AG09309 (cell line): ENCODE measurements at regions not wholly inside any gene's neighbourhood (a gene's known extent, or its start where the extent isn't known, plus 50 kb on each side); places are given as distances from the start of the nearest gene placed in this dataset.

Experiments
- DNase-seq: peaks from one replicate; pipeline ENCODE4 v3.0.0-alpha.2; 2010; ENCODE audit warnings: low read depth
- H3K4me3 ChIP-seq: 2 replicates; pipeline ENCODE4 v1.5.1; 2011; ENCODE audit warnings: mild to moderate bottlenecking, low read depth, low read length, moderate library complexity; ENCODE audit not compliant: control insufficient read depth
- TF ChIP-seq, protein P1 (sequence below): IDR thresholded peaks from 2 replicates; pipeline ENCODE4 v1.5.1; 2011; ENCODE audit warnings: mild to moderate bottlenecking, low read depth, low read length, inconsistent platforms; ENCODE audit not compliant: insufficient read depth, control insufficient read depth; ENCODE audit errors: missing control alignments

DNA sequence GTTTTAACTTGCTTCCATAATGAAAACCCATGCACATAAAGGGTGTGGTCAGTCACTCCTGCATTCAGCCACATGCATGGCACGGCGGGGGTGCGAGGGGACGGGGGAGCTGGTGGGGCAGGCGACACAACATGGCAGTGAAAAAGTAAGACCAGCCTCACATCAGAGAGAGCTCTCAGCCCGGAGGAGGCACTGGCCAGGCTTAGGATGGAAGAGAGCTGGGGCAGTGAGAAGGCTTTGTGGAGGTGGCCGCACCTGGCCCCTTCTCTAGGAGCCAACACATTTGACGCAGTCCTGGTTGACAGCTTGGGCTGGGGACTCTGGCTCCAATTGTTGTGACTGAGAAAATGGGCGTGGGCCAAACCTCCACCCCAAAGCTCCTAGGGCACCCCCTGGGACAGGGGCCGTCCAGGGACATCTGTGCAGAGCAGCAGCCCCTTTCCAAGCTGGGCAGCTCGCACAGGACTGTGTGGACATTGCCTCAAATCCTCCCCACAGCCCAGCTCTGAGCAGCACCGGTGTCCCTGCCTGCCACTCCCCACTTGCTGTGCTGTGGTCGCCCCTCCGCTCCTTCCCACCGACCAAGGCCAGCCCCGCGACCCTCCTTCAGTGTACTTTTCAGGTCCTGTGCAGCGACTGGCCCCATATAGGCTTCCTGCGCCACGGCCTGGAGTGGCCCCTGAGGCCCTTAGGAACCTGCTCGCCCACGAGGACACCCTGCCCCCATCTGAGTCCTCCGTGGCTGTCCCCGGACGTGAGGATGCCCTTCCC is 126.0 kb upstream of the IQSEC1 start:
- H3K4me3 ChIP-seq = no peak overlapping the region
- TF ChIP-seq, protein P1, sequence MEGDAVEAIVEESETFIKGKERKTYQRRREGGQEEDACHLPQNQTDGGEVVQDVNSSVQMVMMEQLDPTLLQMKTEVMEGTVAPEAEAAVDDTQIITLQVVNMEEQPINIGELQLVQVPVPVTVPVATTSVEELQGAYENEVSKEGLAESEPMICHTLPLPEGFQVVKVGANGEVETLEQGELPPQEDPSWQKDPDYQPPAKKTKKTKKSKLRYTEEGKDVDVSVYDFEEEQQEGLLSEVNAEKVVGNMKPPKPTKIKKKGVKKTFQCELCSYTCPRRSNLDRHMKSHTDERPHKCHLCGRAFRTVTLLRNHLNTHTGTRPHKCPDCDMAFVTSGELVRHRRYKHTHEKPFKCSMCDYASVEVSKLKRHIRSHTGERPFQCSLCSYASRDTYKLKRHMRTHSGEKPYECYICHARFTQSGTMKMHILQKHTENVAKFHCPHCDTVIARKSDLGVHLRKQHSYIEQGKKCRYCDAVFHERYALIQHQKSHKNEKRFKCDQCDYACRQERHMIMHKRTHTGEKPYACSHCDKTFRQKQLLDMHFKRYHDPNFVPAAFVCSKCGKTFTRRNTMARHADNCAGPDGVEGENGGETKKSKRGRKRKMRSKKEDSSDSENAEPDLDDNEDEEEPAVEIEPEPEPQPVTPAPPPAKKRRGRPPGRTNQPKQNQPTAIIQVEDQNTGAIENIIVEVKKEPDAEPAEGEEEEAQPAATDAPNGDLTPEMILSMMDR = no peak
- DNase-seq = no peak

GRCh38 chr3:13198264-13198879 is 125.1 kb upstream of the IQSEC1 start:
- no peak overlapping the region for H3K4me3 ChIP-seq
- TF ChIP-seq, protein P1 = no peak
- DNase-seq = no peak

GRCh38 chr3:13197795-13198194 is 124.6 kb upstream of the IQSEC1 start:
- H3K4me3 ChIP-seq = no peak overlapping the region
- no peak for DNase-seq
- TF ChIP-seq, protein P1 = no peak

DNA sequence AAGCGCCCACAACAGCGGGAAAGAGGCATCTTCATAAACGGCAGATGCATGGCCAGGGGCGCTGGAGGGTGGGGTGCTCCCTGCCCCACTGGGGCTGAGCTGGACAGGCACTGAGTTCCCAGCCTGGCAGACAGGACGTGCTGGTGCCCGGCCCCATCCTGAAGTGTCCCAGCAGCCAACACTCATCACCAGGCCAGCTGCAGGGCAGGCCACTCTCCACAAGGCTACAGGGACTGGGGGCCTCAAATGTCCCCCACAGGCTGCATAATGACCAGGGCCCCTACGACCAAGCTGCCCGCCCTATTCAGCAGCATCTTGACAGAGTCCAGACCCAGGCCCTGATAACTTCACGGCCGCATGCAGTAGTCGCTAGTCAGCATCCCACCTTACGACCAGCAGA is 124.1 kb upstream of the IQSEC1 start:
- TF ChIP-seq, protein P1 = no peak
- H3K4me3 ChIP-seq = no peak overlapping the region
- DNase-seq = no peak

- H3K4me3 ChIP-seq = no peak overlapping the region
- no peak for DNase-seq
- TF ChIP-seq, protein P1 = no peak
Observed at GRCh38 chr3:13195374-13195773, 122.1 kb upstream of the IQSEC1 start.

DNA sequence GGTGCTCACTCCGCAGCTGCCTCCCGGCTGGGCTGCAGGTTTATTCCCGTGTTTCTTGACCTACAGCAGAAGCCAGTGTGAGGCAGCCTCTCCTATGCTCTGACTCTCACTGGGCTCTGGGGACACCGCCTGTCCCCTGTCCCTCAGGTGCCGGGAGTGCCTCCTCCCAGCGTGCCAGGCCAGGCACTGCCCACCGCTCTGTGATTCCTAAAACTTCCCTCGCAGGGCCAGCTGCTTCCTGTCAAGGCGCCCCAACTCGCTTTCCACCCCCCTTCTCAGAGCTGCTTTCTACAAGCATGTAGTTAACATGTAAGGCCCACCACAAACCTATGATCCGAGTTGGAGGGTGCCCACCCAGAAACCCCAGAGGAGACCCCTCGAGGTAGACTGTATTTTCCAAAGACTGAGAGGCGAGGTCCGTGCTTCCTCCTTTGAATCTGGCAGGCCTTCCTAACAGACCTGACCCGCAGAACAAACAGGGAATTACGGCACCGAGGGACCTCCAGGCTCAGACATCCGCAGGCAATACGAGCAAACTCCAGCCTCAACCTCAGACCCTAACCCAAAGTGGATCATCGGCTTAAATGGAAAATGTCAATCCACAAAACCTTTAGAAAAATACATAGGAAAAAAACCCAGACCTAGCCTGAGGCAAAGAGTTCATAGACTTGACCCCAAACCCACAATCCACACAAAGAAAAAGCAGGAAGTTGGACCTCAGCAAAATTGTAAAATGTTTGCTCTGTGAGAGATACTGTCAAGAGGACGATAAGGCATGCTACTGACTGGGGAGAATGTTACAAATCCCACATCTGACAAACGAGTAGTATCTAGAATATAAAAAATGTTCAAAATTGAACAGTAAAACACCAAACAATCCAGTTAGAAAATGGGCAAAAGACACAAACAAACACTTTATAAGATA is 121.3 kb upstream of the IQSEC1 start:
- no peak overlapping the region for H3K4me3 ChIP-seq
- TF ChIP-seq, protein P1 = no peak
- no peak for DNase-seq
